Glutamatergic neuron (in vitro differentiated cells): ENCODE measurements at regions not wholly inside any gene's neighbourhood (a gene's known extent, or its start where the extent isn't known, plus 50 kb on each side); places are given as distances from the start of the nearest gene placed in this dataset.

ENCODE experiments used
- DNase-seq: peaks from one replicate; pipeline ENCODE4 v3.0.0; 2022
- H3K27ac Mint-ChIP-seq: one replicate; pipeline ENCODE4 v1.8.0; 2020; ENCODE audit warnings: mild to moderate bottlenecking, mixed read lengths, inconsistent platforms; ENCODE audit not compliant: unreplicated experiment
- H3K27me3 Mint-ChIP-seq: one replicate; pipeline ENCODE4 v1.8.0; 2020; ENCODE audit warnings: mild to moderate bottlenecking, moderate library complexity, mixed read lengths, inconsistent platforms; ENCODE audit not compliant: unreplicated experiment
- H3K36me3 Mint-ChIP-seq: one replicate; pipeline ENCODE4 v1.8.0; 2020; ENCODE audit warnings: mild to moderate bottlenecking, mixed read lengths, inconsistent platforms; ENCODE audit not compliant: unreplicated experiment
- H3K4me1 Mint-ChIP-seq: one replicate; pipeline ENCODE4 v1.8.0; 2020; ENCODE audit warnings: mild to moderate bottlenecking, low read depth, mixed read lengths, inconsistent platforms; ENCODE audit not compliant: unreplicated experiment
- H3K4me3 Mint-ChIP-seq: one replicate; pipeline ENCODE4 v1.8.0; 2020; ENCODE audit warnings: mild to moderate bottlenecking, mixed read lengths, inconsistent platforms; ENCODE audit not compliant: unreplicated experiment
- H3K9me3 Mint-ChIP-seq: one replicate; pipeline ENCODE4 v1.8.0; 2020; ENCODE audit warnings: mild to moderate bottlenecking, moderate library complexity, mixed read lengths, inconsistent platforms; ENCODE audit not compliant: unreplicated experiment
- CTCF ChIP-seq: fragments of 200-600 bp; sonication (generic); IDR thresholded peaks from one replicate; pipeline ENCODE4 v1.5.0; 2021; ENCODE audit not compliant: partially characterized antibody, unreplicated experiment

DNA sequence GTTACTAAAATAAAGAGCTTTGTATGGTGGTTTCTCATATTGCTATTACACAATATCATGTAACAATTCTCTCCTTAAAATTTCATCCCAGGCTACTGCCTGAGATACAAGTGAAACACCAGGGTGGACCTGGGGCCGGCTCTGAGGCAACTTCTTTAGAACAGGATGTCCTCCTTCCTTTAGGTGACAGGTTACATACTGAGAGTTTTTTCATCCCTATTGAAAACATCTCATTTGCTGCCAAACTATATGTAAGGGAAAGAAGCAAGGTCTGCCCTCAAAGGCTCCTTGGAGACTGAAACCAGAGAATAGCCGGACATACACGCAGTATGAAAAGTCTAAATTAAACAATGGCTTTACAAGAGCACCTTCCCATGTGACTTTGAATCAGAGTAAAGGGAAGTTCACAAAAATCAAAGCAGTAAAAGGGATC is 139.9 kb downstream of the DUSP6 start:
- Mint-ChIP-seq H3K4me1 (no peaks in the 10 kb centered on the region), H3K27me3 (no peaks in the 10 kb centered on the region), H3K9me3 (no peaks in the 10 kb centered on the region), H3K4me3 (no peak overlapping the region), H3K36me3 (no peaks in the 10 kb centered on the region), H3K27ac (no peak overlapping the region)
- TF ChIP-seq CTCF: no peak
- no peak for DNase-seq

GRCh38 chr12:89211456-89211855 is 140.8 kb downstream of the DUSP6 start:
- Mint-ChIP-seq H3K36me3 (no peaks in the 10 kb centered on the region), H3K4me1 (no peaks in the 10 kb centered on the region), H3K9me3 (no peaks in the 10 kb centered on the region), H3K27ac (no peak overlapping the region), H3K27me3 (no peaks in the 10 kb centered on the region), H3K4me3 (no peak overlapping the region)
- no peak for DNase-seq
- TF ChIP-seq CTCF: no peak

- H3K27ac Mint-ChIP-seq: no peak overlapping the region
- H3K4me1 Mint-ChIP-seq: no peaks in the 10 kb centered on the region
- no peaks in the 10 kb centered on the region for H3K9me3 Mint-ChIP-seq
- H3K36me3 Mint-ChIP-seq: no peaks in the 10 kb centered on the region
- TF ChIP-seq CTCF: no peak
- no peak for DNase-seq
- no peaks in the 10 kb centered on the region for H3K27me3 Mint-ChIP-seq
- no peak overlapping the region for H3K4me3 Mint-ChIP-seq
These were observed 142.0 kb downstream of the DUSP6 start for GRCh38 chr12:89210277-89210676.

GRCh38 chr12:89208661-89209096 is 143.6 kb downstream of the DUSP6 start:
- no peak for DNase-seq
- TF ChIP-seq CTCF: no peak
- H3K9me3 Mint-ChIP-seq: no peaks in the 10 kb centered on the region
- H3K27me3 Mint-ChIP-seq: no peaks in the 10 kb centered on the region
- no peaks in the 10 kb centered on the region for H3K4me1 Mint-ChIP-seq
- no peak overlapping the region for H3K4me3 Mint-ChIP-seq
- H3K27ac Mint-ChIP-seq: no peak overlapping the region
- H3K36me3 Mint-ChIP-seq: no peaks in the 10 kb centered on the region

DNA sequence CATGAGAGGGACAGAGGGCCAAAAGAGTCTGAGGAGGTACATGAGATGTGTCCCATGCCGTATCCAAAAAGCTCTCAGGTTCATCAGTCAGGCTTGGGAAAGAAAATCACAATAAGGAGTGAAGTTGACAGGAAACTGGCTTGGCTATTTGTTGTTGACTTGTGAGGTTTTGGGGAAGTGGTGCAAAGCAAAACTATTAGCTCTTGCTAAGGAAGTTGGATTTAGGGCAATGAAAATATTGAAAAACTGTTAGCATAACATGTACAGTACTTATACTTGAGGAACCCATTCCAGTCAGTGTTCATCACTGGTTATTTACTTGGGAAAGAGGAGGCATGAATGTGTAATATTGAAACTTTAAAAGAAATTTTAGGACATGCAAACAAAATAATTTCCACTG is 145.9 kb downstream of the DUSP6 start:
- DNase-seq: no peak
- Mint-ChIP-seq H3K9me3 (no peaks in the 10 kb centered on the region), H3K4me3 (no peak overlapping the region), H3K4me1 (no peaks in the 10 kb centered on the region), H3K27ac (no peak overlapping the region), H3K27me3 (no peaks in the 10 kb centered on the region), H3K36me3 (no peaks in the 10 kb centered on the region)
- no peak for TF ChIP-seq CTCF
